ENCODE measurements at regions not wholly inside any gene's neighbourhood (a gene's known extent, or its start where the extent isn't known, plus 50 kb on each side); places are given as distances from the start of the nearest gene placed in this dataset.
"Not testable (repeated sequence)": the region's sequence is repeated elsewhere in the genome, so short reads cannot be mapped to it uniquely, and the experiment has no call there.

GRCh38 chr18:76102626-76103025 is 392.4 kb downstream of the ZNF516 start:
- no peak for DNase-seq

- no peak for DNase-seq
Measured at GRCh38 chr18:76102156-76102555, 392.9 kb downstream of the ZNF516 start.

- DNase-seq, result peak; percentile 98
Measured at GRCh38 chr18:76099931-76100457, 395.0 kb downstream of the ZNF516 start.

GRCh38 chr18:76098674-76099411 is 396.2 kb downstream of the ZNF516 start:
- DNase-seq, result no peak

- no peak for DNase-seq
Measured at GRCh38 chr18:76081536-76081935, 413.5 kb downstream of the ZNF516 start.

- no peak for DNase-seq
Measured at GRCh38 chr18:76080430-76080829, 414.6 kb downstream of the ZNF516 start.

DNA sequence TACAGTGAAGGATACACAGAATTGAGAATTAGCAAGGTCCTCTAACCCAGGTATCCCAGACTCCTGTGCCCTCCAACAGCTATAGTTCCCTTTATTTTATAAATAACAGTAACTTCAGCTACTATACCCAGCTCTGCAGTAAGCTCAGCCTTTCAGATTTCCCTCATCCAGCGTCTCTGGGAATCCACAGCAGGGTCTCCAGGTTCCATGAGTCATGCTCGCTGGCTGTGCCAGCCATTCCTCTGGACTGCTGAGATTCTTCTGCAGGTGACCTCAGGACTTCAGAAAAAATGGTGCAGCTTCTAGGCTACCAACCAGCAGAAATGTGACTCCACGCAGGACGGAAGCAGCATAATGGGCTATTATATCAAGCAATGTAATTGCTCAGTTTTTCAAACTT is 419.3 kb downstream of the ZNF516 start:
- DNase-seq, result no peak

DNA sequence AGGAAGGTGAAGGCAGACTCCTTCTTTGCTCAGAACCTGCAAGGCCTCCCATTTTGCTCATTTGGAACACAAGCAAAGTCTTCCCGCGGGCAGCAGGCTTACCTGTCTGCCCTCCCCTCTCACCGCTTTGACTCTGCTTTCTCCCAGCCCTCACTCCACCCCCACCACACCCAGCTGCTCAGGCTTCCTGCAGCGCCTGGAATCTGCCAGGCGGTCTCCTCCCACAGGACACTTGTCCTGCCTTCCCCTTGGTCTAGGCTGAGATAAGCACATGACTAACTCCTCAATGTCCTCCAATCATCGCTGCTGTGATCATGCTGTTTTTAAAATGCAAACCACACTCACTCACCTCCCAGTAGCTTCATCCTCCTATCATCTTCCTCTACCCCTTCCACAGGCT is 430.0 kb downstream of the ZNF516 start:
- DNase-seq, result peak; percentile 53

- DNase-seq, result no peak
Measured at GRCh38 chr18:76058146-76058545, 436.9 kb downstream of the ZNF516 start.

DNA sequence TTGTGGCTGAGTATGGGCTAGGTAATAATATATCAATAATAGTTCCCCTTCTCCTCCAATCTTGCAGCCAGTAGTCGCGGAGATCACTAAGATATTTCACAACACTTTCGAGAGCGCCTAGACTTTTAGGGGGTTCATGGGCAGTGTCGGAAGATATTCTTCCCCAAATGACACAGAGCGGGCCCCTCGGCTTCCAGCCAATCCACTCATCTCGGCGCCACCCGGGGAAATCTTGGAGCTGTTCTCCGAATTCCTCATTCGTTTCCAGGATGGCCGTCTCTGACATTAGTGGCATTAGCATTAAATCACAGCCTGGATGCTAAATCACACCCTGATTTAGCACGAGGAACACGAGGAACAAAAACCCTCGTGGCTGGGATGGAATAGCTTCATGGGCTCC is 437.7 kb downstream of the ZNF516 start:
- no peak for DNase-seq

DNA sequence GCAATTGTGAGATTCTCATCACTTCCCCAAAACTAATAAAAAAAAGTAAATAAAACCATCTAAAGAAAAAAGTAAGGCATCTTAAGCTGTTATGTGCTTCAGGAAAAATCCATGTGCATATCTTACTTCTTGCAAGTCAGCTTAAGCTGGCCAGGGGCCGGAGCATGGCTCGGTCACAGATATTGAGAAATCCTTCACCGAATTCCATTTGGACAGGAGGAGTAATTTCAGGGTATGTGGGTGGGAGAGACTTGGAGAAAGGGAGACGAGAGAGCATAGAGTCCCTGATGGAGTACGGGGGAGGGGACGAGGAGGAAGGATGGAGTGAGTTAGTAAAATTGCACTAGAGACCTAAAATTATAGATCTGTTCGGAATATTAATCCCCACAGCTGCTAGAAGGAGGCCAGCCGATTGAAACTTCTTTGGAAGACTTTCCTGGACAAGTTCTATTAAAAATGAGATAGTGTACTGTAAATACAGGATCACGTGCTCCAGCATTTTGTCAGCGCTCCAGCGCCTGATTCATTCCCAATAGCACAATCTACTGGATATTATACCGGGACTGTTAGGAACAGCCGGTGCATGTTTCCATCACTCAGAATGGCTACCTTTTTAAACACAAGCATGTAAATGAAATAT is 438.5 kb downstream of the ZNF516 start:
- DNase-seq, result no peak

DNA sequence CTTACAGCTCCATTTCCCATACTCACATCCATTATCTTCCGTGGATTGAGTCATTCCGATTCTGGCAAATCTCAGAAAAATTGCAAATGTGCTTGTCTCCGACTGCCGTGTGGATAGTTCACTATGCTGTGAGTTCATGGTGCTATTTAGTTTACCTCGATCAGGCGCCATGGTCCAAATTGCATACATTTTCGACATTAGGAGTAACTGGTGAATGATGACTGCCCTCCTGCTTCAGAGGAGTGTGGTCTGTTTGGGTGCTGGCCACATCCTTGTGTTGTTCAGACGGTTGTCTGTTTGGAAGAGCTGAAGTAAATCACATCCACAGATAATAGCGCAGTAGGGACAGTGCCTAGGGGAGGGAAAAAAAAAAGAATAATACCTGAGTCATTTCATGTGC is 439.5 kb downstream of the ZNF516 start:
- DNase-seq, result no peak

GRCh38 chr18:76055025-76055424 is 440.0 kb downstream of the ZNF516 start:
- DNase-seq, result no peak

DNA sequence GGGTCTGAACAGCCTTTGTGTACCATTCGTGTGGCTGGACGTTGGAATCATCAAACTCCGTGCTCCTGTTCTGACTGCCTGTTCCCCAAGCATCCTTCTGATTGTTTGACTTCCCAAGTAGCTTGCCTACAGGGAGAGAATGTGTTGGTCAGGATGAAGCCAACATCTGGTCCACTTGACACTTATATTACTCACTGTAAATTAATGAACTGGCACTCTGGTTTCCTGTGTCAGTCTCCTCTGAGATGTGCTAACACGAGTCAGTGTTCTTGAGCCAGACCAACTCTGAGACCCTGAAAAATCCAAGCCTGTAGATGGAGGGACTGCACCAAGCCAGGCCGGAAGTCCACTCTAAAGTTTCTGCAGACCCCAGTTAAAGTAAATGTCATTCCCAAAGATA is 440.9 kb downstream of the ZNF516 start:
- DNase-seq, result no peak

DNA sequence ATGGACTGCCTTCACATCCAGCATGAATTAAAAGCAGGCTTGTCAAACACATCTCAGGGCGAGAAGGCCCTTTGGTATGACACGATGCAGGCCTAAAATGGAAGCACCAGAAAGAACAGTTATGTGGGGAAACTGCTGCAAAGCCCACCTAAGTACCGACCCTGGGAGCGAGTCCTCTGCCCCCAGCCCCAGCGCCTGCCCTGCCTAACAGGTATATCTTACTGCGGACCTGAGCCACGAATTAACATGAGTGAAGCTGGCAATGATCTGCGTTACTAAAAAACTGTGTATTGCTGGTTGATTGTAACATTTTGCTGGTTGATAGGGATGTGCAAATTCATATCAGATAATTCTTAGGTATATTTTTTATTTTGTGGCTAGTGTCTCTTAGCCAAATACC is 441.5 kb downstream of the ZNF516 start:
- DNase-seq, result no peak

- no peak for DNase-seq
Measured at GRCh38 chr18:76052227-76052595, 442.8 kb downstream of the ZNF516 start.

DNA sequence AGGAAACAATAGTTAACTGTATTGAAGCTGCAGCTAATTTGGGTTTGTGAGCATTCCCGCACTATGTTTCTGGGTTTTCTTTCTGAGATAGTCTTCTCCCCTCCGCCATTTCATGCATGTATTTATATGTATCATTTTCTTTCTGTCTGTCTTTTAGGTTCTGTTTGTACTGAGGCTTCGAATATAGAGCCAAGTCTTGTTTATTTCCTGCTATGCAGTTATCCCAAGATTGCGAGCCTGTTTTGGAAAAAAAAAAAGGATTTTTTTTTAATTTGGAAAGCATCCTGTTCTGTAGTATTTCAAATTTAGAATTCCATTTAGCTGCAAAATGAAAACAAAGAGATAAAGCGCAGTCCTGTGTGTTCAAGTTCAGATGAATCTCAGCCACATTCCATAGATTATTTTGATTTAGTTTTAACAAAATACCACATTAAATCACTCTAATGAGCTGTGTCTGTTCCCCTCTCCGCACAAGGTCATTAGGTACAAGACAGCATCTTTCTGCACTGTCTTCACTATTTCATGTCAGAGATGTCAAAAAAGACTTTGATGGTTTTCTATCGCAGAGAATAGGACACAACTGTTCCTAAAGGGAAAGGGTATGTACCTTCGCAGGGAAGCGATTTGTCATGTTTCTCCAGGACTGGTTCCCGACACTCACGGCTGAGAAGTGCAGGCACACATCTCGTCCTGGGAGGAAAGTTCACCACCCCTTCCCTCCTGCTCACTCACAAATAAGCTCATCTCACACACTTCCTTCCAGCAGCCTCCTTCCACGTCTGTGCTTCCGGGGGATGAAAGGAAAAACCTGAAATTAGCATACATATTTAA is 443.4 kb downstream of the ZNF516 start:
- no peak for DNase-seq

- DNase-seq, result no peak
Measured at GRCh38 chr18:76046221-76046620, 448.8 kb downstream of the ZNF516 start.

- no peak for DNase-seq
Measured at GRCh38 chr18:76042511-76042910, 452.5 kb downstream of the ZNF516 start.

DNA sequence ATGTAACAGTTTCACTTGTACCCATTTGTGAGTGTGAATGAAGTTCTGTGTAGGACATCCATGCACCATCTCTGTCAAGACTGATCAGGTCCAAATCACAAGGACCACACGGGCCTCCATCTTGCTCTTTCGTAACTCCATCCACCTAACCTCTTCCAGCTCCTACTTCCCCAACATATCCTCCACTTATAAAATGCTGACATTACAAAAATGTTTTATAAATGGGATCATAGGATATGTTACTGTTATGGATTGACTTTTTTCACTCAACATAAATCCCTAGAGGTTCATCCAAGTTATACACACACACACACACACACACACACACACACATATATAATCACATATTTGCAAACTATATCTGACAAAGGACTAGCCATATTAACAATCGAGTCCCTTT is 476.8 kb downstream of the ZNF516 start:
- DNase-seq, result no peak

DNA sequence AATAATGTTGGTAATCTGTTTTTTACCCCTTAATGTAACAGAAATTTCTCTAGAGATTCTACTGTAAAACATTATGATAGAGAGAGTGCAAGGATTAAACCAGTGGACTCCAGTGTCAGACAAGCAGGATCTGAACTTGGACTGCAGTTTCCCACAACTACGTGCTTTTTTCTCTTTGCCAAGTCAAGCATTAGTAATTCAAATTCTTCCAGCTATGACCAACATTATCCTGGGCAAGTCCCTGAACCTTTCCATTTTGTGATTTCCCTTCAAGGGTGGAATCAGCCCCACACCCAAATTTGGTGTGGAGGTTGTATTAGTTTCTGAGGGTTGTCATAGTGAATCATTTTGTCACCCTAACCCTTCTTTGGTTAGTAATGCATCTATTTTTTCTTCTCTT is 482.0 kb downstream of the ZNF516 start:
- no peak for DNase-seq

DNA sequence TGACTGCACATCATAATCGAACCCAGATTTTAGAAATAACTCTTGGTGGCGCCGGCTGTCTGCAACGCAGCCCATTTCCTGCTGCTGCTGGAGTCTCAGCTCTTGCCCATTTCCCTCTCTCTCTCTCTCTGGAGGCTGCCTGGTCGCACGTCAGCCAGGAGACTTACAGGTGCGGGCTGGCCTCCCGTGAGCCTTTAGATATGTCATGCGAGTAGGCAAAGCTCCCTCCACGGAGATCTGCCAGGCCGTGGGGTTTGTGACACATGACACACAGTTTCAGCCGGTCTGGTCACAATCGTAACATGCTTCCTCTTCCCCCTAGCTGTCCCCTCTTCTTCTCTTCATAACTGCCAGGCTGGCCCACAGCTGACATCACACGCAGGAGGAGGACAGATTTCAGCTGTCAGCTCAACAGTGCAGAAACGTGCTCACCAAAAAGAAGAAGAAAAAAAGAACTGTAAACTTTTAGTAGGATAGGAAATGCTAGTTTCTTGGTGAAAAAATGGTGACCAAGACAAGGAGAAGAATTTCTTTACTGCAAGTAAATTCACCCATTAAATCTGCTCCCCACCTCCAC is 489.3 kb downstream of the ZNF516 start:
- DNase-seq, result no peak

- not testable (repeated sequence) for DNase-seq
Measured at GRCh38 chr18:75987913-75988312, 507.1 kb downstream of the ZNF516 start.
